K562 (cell line): ENCODE measurements at regions not wholly inside any gene's neighbourhood (a gene's known extent, or its start where the extent isn't known, plus 50 kb on each side); places are given as distances from the start of the nearest gene placed in this dataset.

Experiments used
- ATAC-seq: fragments of 200-7000 bp; cut with Tn5 transposase; 3 replicates; pipeline ENCODE4 v1.9.1; 2020; ENCODE audit warnings: moderate library complexity
- BruUV-seq: library from RNA; stranded (reverse); fragments of 400-500 nt; replicated peaks from 2 replicates; lab custom pipeline; 2021; lab: Mats Ljungman, UMichigan
- CTCF ChIA-PET: fragments of 300-600 bp; formaldehyde crosslinking; extraction: SDS; loops from one replicate; lab custom pipeline; 2021; ENCODE audit warnings: low intra/inter-chr PET ratio; lab: Yijun Ruan, JAX
- POLR2A ChIA-PET: fragments of 300-600, 350-650 bp; sonication (Branson Sonifier 250); formaldehyde crosslinking; extraction: SDS; loops from one replicate; lab custom pipeline; 2021; ENCODE audit warnings: antibody characterized with exemption, inconsistent platforms; lab: Yijun Ruan, JAX
- DNase-seq, 4 experiments: peaks; one replicate each; pipeline versions ENCODE4 v3.0.0 to v3.0.0-alpha.2; 2011 to 2018; ENCODE audit warnings: low spot score in 3 of 4, mixed read lengths in 3 of 4; ENCODE audit errors: extremely low read depth in 1 of 4
- FAIRE-seq: peaks from 2 replicates; lab custom pipeline; 2011; peaks lifted over from hg19 to GRCh38; lab: Jason Lieb, UNC
- H2AFZ ChIP-seq: 2 replicates; pipeline ENCODE4 v1.6.0; 2011; ENCODE audit warnings: low read depth, low read length, control low read depth, inconsistent platforms
- H3K27ac ChIP-seq: fragments of 200-600 bp; 3 replicates; pipeline ENCODE4 v1.8.0; 2011; ENCODE audit warnings: low read depth, mild to moderate bottlenecking, control low read depth, inconsistent platforms, low read length, moderate library complexity, mixed read lengths; ENCODE audit errors: extremely low read depth
- H3K27me3 ChIP-seq, 2 experiments: fragments of 300-600 bp in 1 of 2; 2 replicates in 1 of 2; 3 replicates in 1 of 2; pipeline versions ENCODE4 v1.6.0 to v1.8.0; 2011; ENCODE audit warnings: inconsistent platforms in 2 of 2, low read length in 2 of 2, mild to moderate bottlenecking in 1 of 2, mixed read lengths in 1 of 2, moderate library complexity in 1 of 2; ENCODE audit not compliant: control insufficient read depth in 2 of 2, insufficient read depth in 2 of 2
- H3K36me3 ChIP-seq: fragments of 300-600 bp; 3 replicates; pipeline ENCODE4 v1.8.0; 2011; ENCODE audit warnings: mild to moderate bottlenecking, low read length, inconsistent platforms; ENCODE audit not compliant: control insufficient read depth, insufficient read depth
- H3K4me1 ChIP-seq, 2 experiments: fragments of 200-600 bp in 1 of 2; replicated peaks in 1 of 2; 2 replicates in 1 of 2; 3 replicates in 1 of 2; pipeline versions ENCODE4 v1.5.1 to v1.8.0; 2011; ENCODE audit warnings: inconsistent platforms in 2 of 2, low read length in 2 of 2, mild to moderate bottlenecking in 1 of 2, mixed read lengths in 1 of 2, moderate library complexity in 1 of 2; ENCODE audit not compliant: control insufficient read depth in 2 of 2, insufficient read depth in 2 of 2
- H3K4me2 ChIP-seq: 2 replicates; pipeline ENCODE4 v1.6.1; 2011; ENCODE audit warnings: low read length, control low read depth, inconsistent platforms, mixed read lengths; ENCODE audit not compliant: insufficient read depth
- H3K4me3 ChIP-seq: fragments of 200-600 bp; sonication (generic), shearing (Covaris generic); 2 replicates; pipeline ENCODE4 v1.5.1; 2016; ENCODE audit warnings: control low read depth, inconsistent platforms
- H3K79me2 ChIP-seq: fragments of 200-600 bp; 3 replicates; pipeline ENCODE4 v1.8.0; 2011; ENCODE audit warnings: low read length, inconsistent platforms; ENCODE audit not compliant: control insufficient read depth, insufficient read depth
- H3K9ac ChIP-seq, 2 experiments: 2 replicates each; pipeline versions ENCODE4 v1.6.0 to v1.6.1; 2011; ENCODE audit warnings: low read depth in 2 of 2, low read length in 2 of 2, control low read depth in 1 of 2, inconsistent platforms in 1 of 2, mild to moderate bottlenecking in 1 of 2, mixed read lengths in 1 of 2; ENCODE audit not compliant: insufficient read depth in 1 of 2
- H3K9me1 ChIP-seq: one replicate; pipeline ENCODE4 v1.6.0; 2011; ENCODE audit warnings: inconsistent platforms, mild to moderate bottlenecking, low read length, moderate library complexity; ENCODE audit not compliant: control insufficient read depth, insufficient read depth
- H3K9me3 ChIP-seq: replicated peaks from 2 replicates; pipeline ENCODE4 v1.5.1; 2011; ENCODE audit warnings: low read depth, low read length, inconsistent platforms; ENCODE audit not compliant: control insufficient read depth, insufficient read depth
- H4K20me1 ChIP-seq: replicated peaks from 2 replicates; pipeline ENCODE4 v1.6.1; 2011; ENCODE audit warnings: low read length, inconsistent platforms, mixed read lengths; ENCODE audit not compliant: control insufficient read depth, insufficient read depth
- CEBPG ChIP-seq, 3 experiments: fragments of 200-800 bp in 1 of 3; sonication (Bioruptor generic) in 1 of 3; sonication (generic) in 1 of 3; formaldehyde crosslinking in 1 of 3; IDR thresholded peaks in 2 of 3; conservative IDR thresholded peaks in 1 of 3; 2 replicates each; pipeline versions ENCODE4 v1.6.1 to v1.8.0; 2016 to 2022; ENCODE audit warnings: missing compliant biosample characterization in 2 of 3, missing genetic modification characterization in 2 of 3, mild to moderate bottlenecking in 1 of 3, missing genetic modification reagents in 1 of 3
- DNMT1 ChIP-seq: fragments of 450-650 bp; IDR thresholded peaks from 2 replicates; pipeline ENCODE4 v1.6.1; 2016; ENCODE audit warnings: antibody characterized with exemption, mild to moderate bottlenecking
- LARP7 ChIP-seq: fragments of 450-650 bp; IDR thresholded peaks from 2 replicates; pipeline ENCODE4 v1.6.1; 2016
- MTA2 ChIP-seq: fragments of 450-650 bp; IDR thresholded peaks from 2 replicates; pipeline ENCODE4 v1.6.1; 2016; ENCODE audit warnings: low read depth
- POLR2B ChIP-seq: fragments of 450-650 bp; IDR thresholded peaks from 2 replicates; pipeline ENCODE4 v1.6.1; 2018; ENCODE audit warnings: low read depth; ENCODE audit not compliant: partially characterized antibody
- SMC3 ChIP-seq: conservative IDR thresholded peaks from 2 replicates; pipeline ENCODE4 v1.6.1; 2011; ENCODE audit warnings: low read depth, low read length, improper control_type of control experiment; ENCODE audit not compliant: insufficient read depth
- TAF15 ChIP-seq: fragments of 200-400 bp; formaldehyde crosslinking; IDR thresholded peaks from 2 replicates; pipeline ENCODE4 v1.6.1; 2017; ENCODE audit warnings: mild to moderate bottlenecking, low read depth, low read length, moderate library complexity
- ZBTB1 ChIP-seq: sonication (generic); formaldehyde crosslinking; IDR thresholded peaks from 2 replicates; pipeline ENCODE4 v1.8.1; 2023; ENCODE audit warnings: missing genetic modification reagents, low read depth, mild to moderate bottlenecking, borderline replicate concordance
- ZBTB7A ChIP-seq: IDR thresholded peaks from 2 replicates; pipeline ENCODE4 v1.6.1; 2011; ENCODE audit warnings: low read depth, mild to moderate bottlenecking, low read length, moderate library complexity, borderline replicate concordance; ENCODE audit not compliant: control insufficient read depth
- ZEB2 ChIP-seq: fragments of 450-650 bp; IDR thresholded peaks from 2 replicates; pipeline ENCODE4 v1.6.1; 2016
- ZNF707 ChIP-seq: fragments of 250-450 bp; sonication (Bioruptor Pico); conservative IDR thresholded peaks from 2 replicates; pipeline ENCODE4 v1.8.0; 2022; ENCODE audit warnings: inconsistent platforms, mild to moderate bottlenecking, moderate library complexity
- ZNF79 ChIP-seq: fragments of 250-450 bp; sonication (Bioruptor Pico); IDR thresholded peaks from 2 replicates; pipeline ENCODE4 v1.4.0; 2020; ENCODE audit warnings: low read depth, mild to moderate bottlenecking, moderate library complexity
- WGBS: fragments of 100-300 bp; shearing (Covaris generic); methylation state at CpG from one replicate; pipeline ENCODE4 v1.1.6; 2016; ENCODE audit warnings: low coverage, mixed read lengths; ENCODE audit not compliant: insufficient coverage; ENCODE audit errors: missing lambda C conversion rate; 5-methylcytosine and 5-hydroxymethylcytosine counted together
- in situ Hi-C: fragments of 300-500 bp; cut with MboI; formaldehyde crosslinking; loops from 4 replicates; pipeline ENCODE4 v1.15.0; 2018; ENCODE audit warnings: inconsistent platforms, mixed read lengths
- intact Hi-C: fragments of 100-400 bp; cut with micrococcal nuclease; formaldehyde crosslinking; loops from 2 replicates; pipeline ENCODE4 v1.14.2; 2022

- ATAC-seq (no peak), FAIRE-seq (no peak), DNase-seq (no peak)
- ChIA-PET CTCF (no interaction called here), POLR2A (no interaction called here)
- H3K4me3 ChIP-seq = no peak overlapping the region
- H3K27me3 ChIP-seq = no peaks in the 10 kb centered on the region
- H4K20me1 ChIP-seq = no peaks in the 10 kb centered on the region
- WGBS = under 1% methylated on average over 8 of the region's 12 CpGs
- no peaks in the 10 kb centered on the region for H3K79me2 ChIP-seq
- H3K27ac ChIP-seq = no peak overlapping the region
- TF ChIP-seq ZNF707 (CRISPR knock-in tag) (no peak), LARP7 (no peak), ZBTB1 (no peak), TAF15 (no peak), CEBPG (CRISPR knock-in tag; IDR thresholded peaks at IDR 0.05) (no peak), CEBPG (tag; conservative IDR thresholded peaks at IDR 0.05 in 1 of 2, IDR thresholded peaks at IDR 0.05 in 1 of 2) (no peak), ZNF79 (CRISPR knock-in tag) (no peak)
- TF ChIP-seq, all 486 proteins: peak for 0
- no peaks in the 10 kb centered on the region for H3K4me1 ChIP-seq
- no peaks in the 10 kb centered on the region for H3K9me3 ChIP-seq
- H2AFZ ChIP-seq = no peak overlapping the region
- H3K9me1 ChIP-seq = no peaks in the 10 kb centered on the region
- intact Hi-C loops (no loop called here), in situ Hi-C loops (no loop called here)
- H3K36me3 ChIP-seq = no peaks in the 10 kb centered on the region
- H3K9ac ChIP-seq = no peak overlapping the region
- no TSS peak for BruUV-seq
- H3K4me2 ChIP-seq = no peak overlapping the region
Observed at GRCh38 chr11:122025757-122026156, 90.3 kb downstream of the BLID start.

GRCh38 chr11:122024278-122024677, 91.7 kb downstream of the BLID start:
- intact Hi-C loops (no loop called here), in situ Hi-C loops (no loop called here)
- Histone ChIP-seq H4K20me1 (no peaks in the 10 kb centered on the region), H3K79me2 (no peaks in the 10 kb centered on the region), H3K9me3 (0 out of 2 replicates have a peak, but pooled peaks cover 2% of the 10 kb centered on the region), H3K4me2 (no peak overlapping the region), H3K36me3 (no peaks in the 10 kb centered on the region), H3K9ac (no peak overlapping the region), H3K27ac (no peak overlapping the region), H3K4me3 (no peak overlapping the region), H3K4me1 (no peaks in the 10 kb centered on the region), H3K9me1 (no peaks in the 10 kb centered on the region), H3K27me3 (no peaks in the 10 kb centered on the region), H2AFZ (no peak overlapping the region)
- POLR2A ChIA-PET = no interaction called here
- TF ChIP-seq DNMT1 (no peak), POLR2B (no peak), ZBTB7A (no peak), MTA2 (no peak), ZEB2 (no peak), SMC3 (no peak)
- CTCF ChIA-PET = no interaction called here
- no TSS peak for BruUV-seq
- ATAC-seq = no peak
- FAIRE-seq = no peak
- DNase-seq = no peak
- WGBS = 0% methylated on average over 3 of the region's 3 CpGs
